Panc1 (cell line): ENCODE measurements at regions not wholly inside any gene's neighbourhood (a gene's known extent, or its start where the extent isn't known, plus 50 kb on each side); places are given as distances from the start of the nearest gene placed in this dataset.

ENCODE experiments used
- ATAC-seq: fragments of 200-7000 bp; cut with Tn5 transposase; 2 replicates; pipeline ENCODE4 v1.9.1; 2020; ENCODE audit warnings: mild to moderate bottlenecking, moderate library complexity
- BruUV-seq: library from RNA; stranded (reverse); fragments of 400-500 nt; replicated peaks from 2 replicates; lab custom pipeline; 2021; lab: Mats Ljungman, UMichigan
- CTCF ChIA-PET: fragments of 300-600 bp; sonication (Branson Sonifier 250); formaldehyde crosslinking; loops from one replicate; lab custom pipeline; 2022; ENCODE audit warnings: antibody characterized with exemption; lab: Charles Lee
- POLR2A ChIA-PET: fragments of 300-600 bp; sonication (Branson Sonifier 250); formaldehyde crosslinking; loops from one replicate; lab custom pipeline; 2022; ENCODE audit warnings: antibody characterized with exemption; lab: Charles Lee
- DNase-seq: peaks from one replicate; pipeline ENCODE4 v3.0.0-alpha.2; 2010; ENCODE audit warnings: low read depth, low spot score
- H3K27ac ChIP-seq: 2 replicates; pipeline ENCODE4 v1.5.1; 2011; ENCODE audit warnings: mild to moderate bottlenecking, low read length, inconsistent platforms
- H3K27me3 ChIP-seq: fragments of 200-500 bp; sonication (Bioruptor generic); 2 replicates; pipeline ENCODE4 v1.6.0; 2014; ENCODE audit warnings: low read length, inconsistent platforms; ENCODE audit not compliant: control insufficient read depth, insufficient read depth
- H3K36me3 ChIP-seq: fragments of 200-500 bp; sonication (Bioruptor generic); 2 replicates; pipeline ENCODE4 v1.5.1; 2014; ENCODE audit warnings: inconsistent platforms, mild to moderate bottlenecking, low read length, moderate library complexity; ENCODE audit not compliant: control insufficient read depth, insufficient read depth
- H3K4me1 ChIP-seq: 2 replicates; pipeline ENCODE4 v1.5.1; 2011; ENCODE audit warnings: inconsistent platforms, mild to moderate bottlenecking, low read length, moderate library complexity; ENCODE audit not compliant: control insufficient read depth, insufficient read depth
- H3K4me3 ChIP-seq, 2 experiments: 2 replicates each; pipeline ENCODE4 v1.5.1; 2011 to 2012; ENCODE audit warnings: low read depth in 2 of 2, low read length in 2 of 2, mild to moderate bottlenecking in 2 of 2, inconsistent platforms in 1 of 2, moderate library complexity in 1 of 2
- H3K9me3 ChIP-seq: fragments of 200-500 bp; sonication (Bioruptor generic); 2 replicates; pipeline ENCODE4 v1.5.1; 2014; ENCODE audit warnings: low read depth, mild to moderate bottlenecking, inconsistent platforms, low read length, moderate library complexity; ENCODE audit not compliant: control insufficient read depth, insufficient read depth
- CTCF ChIP-seq: fragments of 450-650 bp; IDR thresholded peaks from 2 replicates; pipeline ENCODE4 v1.5.1; 2017; ENCODE audit warnings: mild to moderate bottlenecking
- POLR2AphosphoS5 ChIP-seq: IDR thresholded peaks from 2 replicates; pipeline ENCODE4 v1.6.1; 2012; ENCODE audit warnings: mild to moderate bottlenecking, low read depth, low read length, moderate library complexity
- REST ChIP-seq, 2 experiments: IDR thresholded peaks; 2 replicates each; pipeline ENCODE4 v1.6.1; 2011 to 2012; ENCODE audit warnings: low read depth in 2 of 2, control low read depth in 1 of 2, low read length in 1 of 2, mild to moderate bottlenecking in 1 of 2, moderate library complexity in 1 of 2; ENCODE audit not compliant: insufficient read depth in 1 of 2
- SIN3A ChIP-seq: IDR thresholded peaks from 2 replicates; pipeline ENCODE4 v1.6.1; 2012; ENCODE audit warnings: low read depth, mild to moderate bottlenecking, low read length, moderate library complexity, borderline replicate concordance; ENCODE audit not compliant: insufficient read depth
- TCF7L2 ChIP-seq: IDR thresholded peaks from 2 replicates; pipeline ENCODE4 v1.6.1; 2011; ENCODE audit warnings: mild to moderate bottlenecking, low read depth, low read length, inconsistent platforms
- in situ Hi-C: cut with HindIII; loops from 2 replicates; pipeline ENCODE4 v1.10.0; 2016; ENCODE audit warnings: low sequenced_read_pairs, low pct_unique_long_range_greater_than_20kb
- intact Hi-C: fragments of 100-400 bp; cut with micrococcal nuclease; formaldehyde crosslinking; loops from one replicate; pipeline ENCODE4 v1.10.0; 2022; ENCODE audit not compliant: unreplicated experiment

GRCh38 chr13:65470781-65471180 is 1759.4 kb downstream of the PCDH9 start:
- in situ Hi-C loops (no loop called here), intact Hi-C loops (no loop called here)
- ATAC-seq (no peak), DNase-seq (no peak)
- no peak overlapping the region for H3K4me3 ChIP-seq
- no peak for TF ChIP-seq POLR2AphosphoS5
- no peak for TF ChIP-seq REST (IDR thresholded peaks at IDR 0.05; ENCODE audit: insufficient read depth in 1 of 2, low read depth in 2 of 2, low read length in 1 of 2)
- TF ChIP-seq CTCF, result no peak
- no peak for TF ChIP-seq SIN3A
- no peak for TF ChIP-seq TCF7L2
- BruUV-seq, result no TSS peak
- no peaks in the 10 kb centered on the region for H3K9me3 ChIP-seq
- ChIA-PET CTCF (no interaction called here), POLR2A (no interaction called here)
- no peaks in the 10 kb centered on the region for H3K27me3 ChIP-seq
- H3K27ac ChIP-seq, result no peak overlapping the region
- H3K36me3 ChIP-seq, result no peaks in the 10 kb centered on the region
- H3K4me1 ChIP-seq, result no peaks in the 10 kb centered on the region; the same call in 1 of the 2 replicates

GRCh38 chr13:65468628-65469027 is 1761.5 kb downstream of the PCDH9 start:
- Histone ChIP-seq H3K36me3 (no peaks in the 10 kb centered on the region), H3K4me1 (no peaks in the 10 kb centered on the region; the same call in 1 of the 2 replicates), H3K9me3 (no peaks in the 10 kb centered on the region), H3K27me3 (no peaks in the 10 kb centered on the region), H3K4me3 (no peak overlapping the region), H3K27ac (no peak overlapping the region)
- intact Hi-C loops, result no loop called here
- no TSS peak for BruUV-seq
- ATAC-seq (no peak), DNase-seq (no peak)
- TF ChIP-seq REST (IDR thresholded peaks at IDR 0.05; ENCODE audit: insufficient read depth in 1 of 2, low read depth in 2 of 2, low read length in 1 of 2), result no peak
- TF ChIP-seq SIN3A, result no peak
- no peak for TF ChIP-seq POLR2AphosphoS5
- no peak for TF ChIP-seq TCF7L2
- no peak for TF ChIP-seq CTCF
- ChIA-PET POLR2A (no interaction called here), CTCF (no interaction called here)
- in situ Hi-C loops, result no loop called here
